Adrenal gland (tissue), 5 donors: ENCODE measurements at regions not wholly inside any gene's neighbourhood (a gene's known extent, or its start where the extent isn't known, plus 50 kb on each side); places are given as distances from the start of the nearest gene placed in this dataset.

Source experiments
- CTCF ChIP-seq, 6 experiments: fragments of 450-650 bp in 4 of 6; fragments of 200-600 bp in 2 of 6; sonication (generic) in 1 of 6; IDR thresholded peaks; 1 replicate in 5 of 6; 2 replicates in 1 of 6; pipeline versions ENCODE4 v1.5.1 to v1.8.0; 2016 to 2021; ENCODE audit warnings: antibody characterized with exemption in 6 of 6, mild to moderate bottlenecking in 2 of 6, moderate library complexity in 1 of 6
- POLR2A ChIP-seq, 2 donors: fragments of 450-650 bp; IDR thresholded peaks; one replicate each; pipeline ENCODE4 v1.6.1; 2017; ENCODE audit warnings: antibody characterized with exemption in 2 of 2, mild to moderate bottlenecking in 2 of 2, moderate library complexity in 1 of 2
- donor health status: DM: no; HTN: no; CAD: no.

DNA sequence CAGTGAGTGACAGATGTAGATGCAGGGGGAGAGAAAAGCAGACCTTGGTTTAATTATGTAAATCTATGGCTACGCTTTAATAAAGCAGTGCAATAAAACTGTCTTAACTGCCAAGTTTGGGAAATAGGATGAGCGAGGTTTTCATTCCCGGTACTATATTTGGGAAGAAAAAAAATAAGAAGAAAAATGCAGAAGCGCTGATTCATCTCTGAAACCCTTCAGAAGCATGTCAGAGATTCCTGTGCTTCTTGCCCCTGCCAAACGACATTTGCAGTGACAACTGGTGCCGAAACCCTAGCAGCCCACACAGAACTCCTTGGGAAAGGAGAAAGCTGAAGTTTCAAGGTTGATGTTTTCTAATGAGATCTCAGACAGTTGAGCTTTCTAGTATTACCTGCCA is 380.7 kb downstream of the REEP3 start:
- TF ChIP-seq CTCF (IDR thresholded peaks at IDR 0.05) (no peak), POLR2A (IDR thresholded peaks at IDR 0.05) (no peak)
